GM18499 (cell line): ENCODE measurements at regions not wholly inside any gene's neighbourhood (a gene's known extent, or its start where the extent isn't known, plus 50 kb on each side); places are given as distances from the start of the nearest gene placed in this dataset.
"Not testable (repeated sequence)": the region's sequence is repeated elsewhere in the genome, so short reads cannot be mapped to it uniquely, and the experiment has no call there.

Experiments
- ATAC-seq: cut with Tn5 transposase; IDR thresholded peaks from one replicate; pipeline ENCODE4 v1.9.1; 2021; ENCODE audit warnings: moderate number of reproducible peaks; ENCODE audit not compliant: insufficient read depth, unreplicated experiment

GRCh38 chr2:147173189-147173581 is 671.6 kb upstream of the ACVR2A start:
- no peak for ATAC-seq

- ATAC-seq: no peak
These were observed 672.2 kb upstream of the ACVR2A start for GRCh38 chr2:147172493-147173188.

- no peak for ATAC-seq
These were observed 672.9 kb upstream of the ACVR2A start for GRCh38 chr2:147171941-147172340.

GRCh38 chr2:147170932-147171331 is 673.9 kb upstream of the ACVR2A start:
- no peak for ATAC-seq

- no peak for ATAC-seq
These were observed 679.0 kb upstream of the ACVR2A start for GRCh38 chr2:147165697-147166382.

- ATAC-seq: no peak
These were observed 680.3 kb upstream of the ACVR2A start for GRCh38 chr2:147164563-147164962.

GRCh38 chr2:147161746-147162145 is 683.1 kb upstream of the ACVR2A start:
- no peak for ATAC-seq

GRCh38 chr2:147156970-147157369 is 687.9 kb upstream of the ACVR2A start:
- ATAC-seq: no peak

- no peak for ATAC-seq
These were observed 694.6 kb upstream of the ACVR2A start for GRCh38 chr2:147150241-147150635.

- ATAC-seq: no peak
These were observed 695.1 kb upstream of the ACVR2A start for GRCh38 chr2:147149575-147150240.

GRCh38 chr2:147147802-147148201 is 697.0 kb upstream of the ACVR2A start:
- no peak for ATAC-seq

- no peak for ATAC-seq
These were observed 702.9 kb upstream of the ACVR2A start for GRCh38 chr2:147141930-147142329.

GRCh38 chr2:147139732-147140131 is 705.1 kb upstream of the ACVR2A start:
- not testable (repeated sequence) for ATAC-seq

- no peak for ATAC-seq
These were observed 707.1 kb upstream of the ACVR2A start for GRCh38 chr2:147137711-147138110.

GRCh38 chr2:147135376-147135775 is 709.5 kb upstream of the ACVR2A start:
- no peak for ATAC-seq

GRCh38 chr2:147133286-147133908 is 711.4 kb upstream of the ACVR2A start:
- no peak for ATAC-seq

GRCh38 chr2:147125145-147125544 is 719.7 kb upstream of the ACVR2A start:
- ATAC-seq: no peak

- no peak for ATAC-seq
These were observed 721.9 kb upstream of the ACVR2A start for GRCh38 chr2:147122944-147123343.

- no peak for ATAC-seq
These were observed 733.9 kb upstream of the ACVR2A start for GRCh38 chr2:147110962-147111361.

GRCh38 chr2:147110317-147110716 is 734.5 kb upstream of the ACVR2A start:
- ATAC-seq: no peak

GRCh38 chr2:147109291-147109690 is 735.5 kb upstream of the ACVR2A start:
- ATAC-seq: no peak
